ENCODE measurements at regions not wholly inside any gene's neighbourhood (a gene's known extent, or its start where the extent isn't known, plus 50 kb on each side); places are given as distances from the start of the nearest gene placed in this dataset.

DNA sequence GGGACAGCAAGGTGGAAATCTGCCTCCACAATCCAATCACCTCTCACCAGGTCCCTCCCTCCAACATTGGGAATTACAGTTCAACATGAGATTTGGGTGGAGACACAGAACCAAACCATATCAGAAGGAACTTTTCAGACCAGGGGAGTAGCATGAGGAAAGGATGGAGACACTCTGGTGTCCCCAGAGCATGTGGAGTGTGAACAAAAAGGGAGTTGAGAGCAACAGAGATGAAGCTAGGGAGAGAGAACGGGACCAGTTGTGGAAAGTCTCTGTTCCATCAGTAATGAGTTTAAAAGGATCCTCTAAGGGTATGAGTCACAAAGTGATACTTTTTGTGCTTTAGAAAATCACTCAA is 382.0 kb downstream of the SFMBT2 start:
- no peak for TF ChIP-seq ATF1 (CRISPR knock-in tag; IDR thresholded peaks at IDR 0.05)
- TF ChIP-seq, protein P1, sequence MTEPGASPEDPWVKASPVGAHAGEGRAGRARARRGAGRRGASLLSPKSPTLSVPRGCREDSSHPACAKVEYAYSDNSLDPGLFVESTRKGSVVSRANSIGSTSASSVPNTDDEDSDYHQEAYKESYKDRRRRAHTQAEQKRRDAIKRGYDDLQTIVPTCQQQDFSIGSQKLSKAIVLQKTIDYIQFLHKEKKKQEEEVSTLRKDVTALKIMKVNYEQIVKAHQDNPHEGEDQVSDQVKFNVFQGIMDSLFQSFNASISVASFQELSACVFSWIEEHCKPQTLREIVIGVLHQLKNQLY (CRISPR knock-in tag; IDR thresholded peaks at IDR 0.05): no peak
- TF ChIP-seq, protein P2, sequence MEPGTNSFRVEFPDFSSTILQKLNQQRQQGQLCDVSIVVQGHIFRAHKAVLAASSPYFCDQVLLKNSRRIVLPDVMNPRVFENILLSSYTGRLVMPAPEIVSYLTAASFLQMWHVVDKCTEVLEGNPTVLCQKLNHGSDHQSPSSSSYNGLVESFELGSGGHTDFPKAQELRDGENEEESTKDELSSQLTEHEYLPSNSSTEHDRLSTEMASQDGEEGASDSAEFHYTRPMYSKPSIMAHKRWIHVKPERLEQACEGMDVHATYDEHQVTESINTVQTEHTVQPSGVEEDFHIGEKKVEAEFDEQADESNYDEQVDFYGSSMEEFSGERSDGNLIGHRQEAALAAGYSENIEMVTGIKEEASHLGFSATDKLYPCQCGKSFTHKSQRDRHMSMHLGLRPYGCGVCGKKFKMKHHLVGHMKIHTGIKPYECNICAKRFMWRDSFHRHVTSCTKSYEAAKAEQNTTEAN (CRISPR knock-in tag; IDR thresholded peaks at IDR 0.05): no peak
- TF ChIP-seq, protein P3, sequence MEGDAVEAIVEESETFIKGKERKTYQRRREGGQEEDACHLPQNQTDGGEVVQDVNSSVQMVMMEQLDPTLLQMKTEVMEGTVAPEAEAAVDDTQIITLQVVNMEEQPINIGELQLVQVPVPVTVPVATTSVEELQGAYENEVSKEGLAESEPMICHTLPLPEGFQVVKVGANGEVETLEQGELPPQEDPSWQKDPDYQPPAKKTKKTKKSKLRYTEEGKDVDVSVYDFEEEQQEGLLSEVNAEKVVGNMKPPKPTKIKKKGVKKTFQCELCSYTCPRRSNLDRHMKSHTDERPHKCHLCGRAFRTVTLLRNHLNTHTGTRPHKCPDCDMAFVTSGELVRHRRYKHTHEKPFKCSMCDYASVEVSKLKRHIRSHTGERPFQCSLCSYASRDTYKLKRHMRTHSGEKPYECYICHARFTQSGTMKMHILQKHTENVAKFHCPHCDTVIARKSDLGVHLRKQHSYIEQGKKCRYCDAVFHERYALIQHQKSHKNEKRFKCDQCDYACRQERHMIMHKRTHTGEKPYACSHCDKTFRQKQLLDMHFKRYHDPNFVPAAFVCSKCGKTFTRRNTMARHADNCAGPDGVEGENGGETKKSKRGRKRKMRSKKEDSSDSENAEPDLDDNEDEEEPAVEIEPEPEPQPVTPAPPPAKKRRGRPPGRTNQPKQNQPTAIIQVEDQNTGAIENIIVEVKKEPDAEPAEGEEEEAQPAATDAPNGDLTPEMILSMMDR (IDR thresholded peaks at IDR 0.05): no peak
- TF ChIP-seq FOXK1 (CRISPR knock-in tag; IDR thresholded peaks at IDR 0.05): no peak
- TF ChIP-seq, protein P4, sequence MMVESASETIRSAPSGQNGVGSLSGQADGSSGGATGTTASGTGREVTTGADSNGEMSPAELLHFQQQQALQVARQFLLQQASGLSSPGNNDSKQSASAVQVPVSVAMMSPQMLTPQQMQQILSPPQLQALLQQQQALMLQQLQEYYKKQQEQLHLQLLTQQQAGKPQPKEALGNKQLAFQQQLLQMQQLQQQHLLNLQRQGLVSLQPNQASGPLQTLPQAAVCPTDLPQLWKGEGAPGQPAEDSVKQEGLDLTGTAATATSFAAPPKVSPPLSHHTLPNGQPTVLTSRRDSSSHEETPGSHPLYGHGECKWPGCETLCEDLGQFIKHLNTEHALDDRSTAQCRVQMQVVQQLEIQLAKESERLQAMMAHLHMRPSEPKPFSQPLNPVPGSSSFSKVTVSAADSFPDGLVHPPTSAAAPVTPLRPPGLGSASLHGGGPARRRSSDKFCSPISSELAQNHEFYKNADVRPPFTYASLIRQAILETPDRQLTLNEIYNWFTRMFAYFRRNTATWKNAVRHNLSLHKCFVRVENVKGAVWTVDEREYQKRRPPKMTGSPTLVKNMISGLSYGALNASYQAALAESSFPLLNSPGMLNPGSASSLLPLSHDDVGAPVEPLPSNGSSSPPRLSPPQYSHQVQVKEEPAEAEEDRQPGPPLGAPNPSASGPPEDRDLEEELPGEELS (CRISPR knock-in tag; IDR thresholded peaks at IDR 0.05): no peak
- no peak for TF ChIP-seq NR2C2 (CRISPR knock-in tag; IDR thresholded peaks at IDR 0.05)
- TF ChIP-seq, protein P5, sequence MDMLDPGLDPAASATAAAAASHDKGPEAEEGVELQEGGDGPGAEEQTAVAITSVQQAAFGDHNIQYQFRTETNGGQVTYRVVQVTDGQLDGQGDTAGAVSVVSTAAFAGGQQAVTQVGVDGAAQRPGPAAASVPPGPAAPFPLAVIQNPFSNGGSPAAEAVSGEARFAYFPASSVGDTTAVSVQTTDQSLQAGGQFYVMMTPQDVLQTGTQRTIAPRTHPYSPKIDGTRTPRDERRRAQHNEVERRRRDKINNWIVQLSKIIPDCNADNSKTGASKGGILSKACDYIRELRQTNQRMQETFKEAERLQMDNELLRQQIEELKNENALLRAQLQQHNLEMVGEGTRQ (CRISPR knock-in tag; IDR thresholded peaks at IDR 0.05): no peak
- TF ChIP-seq, protein P6, sequence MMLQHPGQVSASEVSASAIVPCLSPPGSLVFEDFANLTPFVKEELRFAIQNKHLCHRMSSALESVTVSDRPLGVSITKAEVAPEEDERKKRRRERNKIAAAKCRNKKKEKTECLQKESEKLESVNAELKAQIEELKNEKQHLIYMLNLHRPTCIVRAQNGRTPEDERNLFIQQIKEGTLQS (CRISPR knock-in tag; conservative IDR thresholded peaks at IDR 0.05): no peak
- TF ChIP-seq, protein P7, sequence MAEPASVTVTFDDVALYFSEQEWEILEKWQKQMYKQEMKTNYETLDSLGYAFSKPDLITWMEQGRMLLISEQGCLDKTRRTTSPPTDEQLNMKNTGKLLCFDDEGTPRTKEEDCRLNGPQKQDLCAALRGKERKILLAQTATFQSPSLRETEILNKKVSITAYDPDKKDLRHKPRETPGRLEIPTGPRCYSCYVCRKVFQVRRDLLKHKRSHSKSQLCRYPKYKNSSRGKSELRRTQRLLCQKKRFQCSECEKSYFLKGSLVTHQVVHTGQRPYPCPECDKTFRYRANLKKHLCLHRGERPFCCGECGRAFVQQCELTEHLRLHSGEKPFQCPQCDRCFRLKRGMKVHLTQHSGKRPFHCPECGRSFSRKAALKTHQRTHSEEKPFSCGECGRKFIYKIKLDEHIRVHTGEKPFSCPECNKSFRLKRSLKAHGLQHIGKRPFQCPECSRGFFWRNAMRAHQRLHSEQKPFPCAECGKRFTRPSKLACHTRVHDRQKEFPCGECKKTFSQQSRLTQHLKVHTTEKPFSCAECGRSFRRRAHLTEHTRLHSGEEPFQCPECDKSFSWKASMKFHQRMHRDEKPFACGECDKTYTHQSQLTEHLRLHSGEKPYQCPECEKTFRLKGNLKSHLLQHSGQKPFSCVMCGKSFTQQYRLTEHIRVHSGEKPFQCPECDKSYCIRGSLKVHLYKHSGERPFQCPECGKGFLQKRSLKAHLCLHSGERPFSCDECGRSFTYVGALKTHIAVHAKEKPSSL (CRISPR knock-in tag; conservative IDR thresholded peaks at IDR 0.05): no peak
- TF ChIP-seq, protein P8, sequence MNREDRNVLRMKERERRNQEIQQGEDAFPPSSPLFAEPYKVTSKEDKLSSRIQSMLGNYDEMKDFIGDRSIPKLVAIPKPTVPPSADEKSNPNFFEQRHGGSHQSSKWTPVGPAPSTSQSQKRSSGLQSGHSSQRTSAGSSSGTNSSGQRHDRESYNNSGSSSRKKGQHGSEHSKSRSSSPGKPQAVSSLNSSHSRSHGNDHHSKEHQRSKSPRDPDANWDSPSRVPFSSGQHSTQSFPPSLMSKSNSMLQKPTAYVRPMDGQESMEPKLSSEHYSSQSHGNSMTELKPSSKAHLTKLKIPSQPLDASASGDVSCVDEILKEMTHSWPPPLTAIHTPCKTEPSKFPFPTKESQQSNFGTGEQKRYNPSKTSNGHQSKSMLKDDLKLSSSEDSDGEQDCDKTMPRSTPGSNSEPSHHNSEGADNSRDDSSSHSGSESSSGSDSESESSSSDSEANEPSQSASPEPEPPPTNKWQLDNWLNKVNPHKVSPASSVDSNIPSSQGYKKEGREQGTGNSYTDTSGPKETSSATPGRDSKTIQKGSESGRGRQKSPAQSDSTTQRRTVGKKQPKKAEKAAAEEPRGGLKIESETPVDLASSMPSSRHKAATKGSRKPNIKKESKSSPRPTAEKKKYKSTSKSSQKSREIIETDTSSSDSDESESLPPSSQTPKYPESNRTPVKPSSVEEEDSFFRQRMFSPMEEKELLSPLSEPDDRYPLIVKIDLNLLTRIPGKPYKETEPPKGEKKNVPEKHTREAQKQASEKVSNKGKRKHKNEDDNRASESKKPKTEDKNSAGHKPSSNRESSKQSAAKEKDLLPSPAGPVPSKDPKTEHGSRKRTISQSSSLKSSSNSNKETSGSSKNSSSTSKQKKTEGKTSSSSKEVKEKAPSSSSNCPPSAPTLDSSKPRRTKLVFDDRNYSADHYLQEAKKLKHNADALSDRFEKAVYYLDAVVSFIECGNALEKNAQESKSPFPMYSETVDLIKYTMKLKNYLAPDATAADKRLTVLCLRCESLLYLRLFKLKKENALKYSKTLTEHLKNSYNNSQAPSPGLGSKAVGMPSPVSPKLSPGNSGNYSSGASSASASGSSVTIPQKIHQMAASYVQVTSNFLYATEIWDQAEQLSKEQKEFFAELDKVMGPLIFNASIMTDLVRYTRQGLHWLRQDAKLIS (CRISPR knock-in tag; IDR thresholded peaks at IDR 0.05; ENCODE audit: borderline replicate concordance): no peak
- TF ChIP-seq, protein P9, sequence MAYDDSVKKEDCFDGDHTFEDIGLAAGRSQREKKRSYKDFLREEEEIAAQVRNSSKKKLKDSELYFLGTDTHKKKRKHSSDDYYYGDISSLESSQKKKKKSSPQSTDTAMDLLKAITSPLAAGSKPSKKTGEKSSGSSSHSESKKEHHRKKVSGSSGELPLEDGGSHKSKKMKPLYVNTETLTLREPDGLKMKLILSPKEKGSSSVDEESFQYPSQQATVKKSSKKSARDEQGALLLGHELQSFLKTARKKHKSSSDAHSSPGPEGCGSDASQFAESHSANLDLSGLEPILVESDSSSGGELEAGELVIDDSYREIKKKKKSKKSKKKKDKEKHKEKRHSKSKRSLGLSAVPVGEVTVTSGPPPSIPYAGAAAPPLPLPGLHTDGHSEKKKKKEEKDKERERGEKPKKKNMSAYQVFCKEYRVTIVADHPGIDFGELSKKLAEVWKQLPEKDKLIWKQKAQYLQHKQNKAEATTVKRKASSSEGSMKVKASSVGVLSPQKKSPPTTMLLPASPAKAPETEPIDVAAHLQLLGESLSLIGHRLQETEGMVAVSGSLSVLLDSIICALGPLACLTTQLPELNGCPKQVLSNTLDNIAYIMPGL (CRISPR knock-in tag; IDR thresholded peaks at IDR 0.05): no peak
- no peak for TF ChIP-seq JUN (CRISPR knock-in tag; IDR thresholded peaks at IDR 0.05)
